Type B pancreatic cell (in vitro differentiated cells): ENCODE measurements at regions not wholly inside any gene's neighbourhood (a gene's known extent, or its start where the extent isn't known, plus 50 kb on each side); places are given as distances from the start of the nearest gene placed in this dataset.

ENCODE experiments used
- DNase-seq: peaks from one replicate; pipeline ENCODE4 v3.0.0; 2021; ENCODE audit warnings: mixed read lengths; ENCODE audit not compliant: unreplicated experiment; ENCODE audit errors: extremely low spot score
- H3K27ac Mint-ChIP-seq: 2 replicates; pipeline ENCODE4 v1.8.0; 2021; ENCODE audit warnings: mild to moderate bottlenecking, mixed read lengths
- H3K27me3 Mint-ChIP-seq: 2 replicates; pipeline ENCODE4 v1.8.0; 2021; ENCODE audit warnings: mixed read lengths
- H3K36me3 Mint-ChIP-seq: 2 replicates; pipeline ENCODE4 v1.8.0; 2021; ENCODE audit warnings: mixed read lengths
- H3K4me1 Mint-ChIP-seq: one replicate; pipeline ENCODE4 v1.8.0; 2021; ENCODE audit warnings: mixed read lengths; ENCODE audit not compliant: unreplicated experiment
- H3K4me3 Mint-ChIP-seq: 2 replicates; pipeline ENCODE4 v1.8.0; 2021; ENCODE audit warnings: mild to moderate bottlenecking, mixed read lengths
- H3K9me3 Mint-ChIP-seq: 2 replicates; pipeline ENCODE4 v1.8.0; 2021; ENCODE audit warnings: mixed read lengths
- TF ChIP-seq, protein P1 (sequence below): fragments of 200-600 bp; sonication (generic); conservative IDR thresholded peaks from 2 replicates; pipeline ENCODE4 v1.5.0; 2021; ENCODE audit warnings: antibody characterized with exemption, mild to moderate bottlenecking

DNA sequence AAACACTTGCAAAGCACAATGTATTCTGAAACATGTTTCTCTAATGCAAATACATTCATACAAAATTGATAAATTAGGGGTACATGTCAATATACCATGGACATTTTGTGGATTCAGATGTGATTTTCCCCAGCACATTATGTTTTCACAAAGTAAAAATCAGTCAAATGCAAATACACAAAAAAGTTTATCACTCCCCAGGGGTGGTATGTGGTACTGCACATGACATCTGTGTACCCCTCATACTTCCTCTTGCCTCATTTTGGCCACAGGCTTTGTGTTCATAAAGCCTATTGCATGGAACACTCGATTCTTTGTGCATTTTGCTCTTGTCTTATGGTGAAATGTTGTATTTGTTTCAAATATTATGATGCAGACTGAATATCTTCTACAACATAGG lies 116.8 kb upstream of the PDE4D start:
- H3K36me3 Mint-ChIP-seq, result no peaks in the 10 kb centered on the region
- peaks cover 13% of the 10 kb centered on the region for H3K4me1 Mint-ChIP-seq
- DNase-seq, result no peak
- H3K27ac Mint-ChIP-seq, result no peak overlapping the region
- peaks cover 4% of the 10 kb centered on the region for H3K9me3 Mint-ChIP-seq
- TF ChIP-seq, protein P1, sequence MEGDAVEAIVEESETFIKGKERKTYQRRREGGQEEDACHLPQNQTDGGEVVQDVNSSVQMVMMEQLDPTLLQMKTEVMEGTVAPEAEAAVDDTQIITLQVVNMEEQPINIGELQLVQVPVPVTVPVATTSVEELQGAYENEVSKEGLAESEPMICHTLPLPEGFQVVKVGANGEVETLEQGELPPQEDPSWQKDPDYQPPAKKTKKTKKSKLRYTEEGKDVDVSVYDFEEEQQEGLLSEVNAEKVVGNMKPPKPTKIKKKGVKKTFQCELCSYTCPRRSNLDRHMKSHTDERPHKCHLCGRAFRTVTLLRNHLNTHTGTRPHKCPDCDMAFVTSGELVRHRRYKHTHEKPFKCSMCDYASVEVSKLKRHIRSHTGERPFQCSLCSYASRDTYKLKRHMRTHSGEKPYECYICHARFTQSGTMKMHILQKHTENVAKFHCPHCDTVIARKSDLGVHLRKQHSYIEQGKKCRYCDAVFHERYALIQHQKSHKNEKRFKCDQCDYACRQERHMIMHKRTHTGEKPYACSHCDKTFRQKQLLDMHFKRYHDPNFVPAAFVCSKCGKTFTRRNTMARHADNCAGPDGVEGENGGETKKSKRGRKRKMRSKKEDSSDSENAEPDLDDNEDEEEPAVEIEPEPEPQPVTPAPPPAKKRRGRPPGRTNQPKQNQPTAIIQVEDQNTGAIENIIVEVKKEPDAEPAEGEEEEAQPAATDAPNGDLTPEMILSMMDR, result peak; percentile 70
- H3K4me3 Mint-ChIP-seq, result no peak overlapping the region
- H3K27me3 Mint-ChIP-seq, result no peaks in the 10 kb centered on the region

DNA sequence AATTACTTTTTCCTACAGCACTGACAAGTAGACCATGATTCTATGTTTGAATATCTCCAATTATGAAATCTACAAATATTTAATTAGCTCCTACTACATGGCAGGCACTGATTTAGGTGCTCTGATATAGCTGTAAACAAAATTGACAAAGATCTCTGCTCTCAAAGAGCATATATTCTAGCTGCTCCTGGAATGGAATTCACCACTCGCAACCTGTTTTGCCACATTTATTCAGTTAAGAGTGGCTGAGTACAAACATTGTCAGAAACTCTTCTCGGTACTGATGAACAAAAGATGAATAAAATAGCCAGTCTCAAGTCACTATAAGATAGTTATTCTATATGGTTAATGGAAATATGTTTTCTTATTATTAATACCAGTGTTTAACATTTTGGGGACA lies 114.2 kb upstream of the PDE4D start:
- Mint-ChIP-seq H3K27ac (peak overlapping the region; percentile 36), H3K4me1 (peaks cover 13% of the 10 kb centered on the region), H3K4me3 (peak overlapping the region; percentile 15), H3K9me3 (no peaks in the 10 kb centered on the region), H3K27me3 (no peaks in the 10 kb centered on the region), H3K36me3 (no peaks in the 10 kb centered on the region)
- DNase-seq, result no peak
- TF ChIP-seq, protein P1, result no peak

DNA sequence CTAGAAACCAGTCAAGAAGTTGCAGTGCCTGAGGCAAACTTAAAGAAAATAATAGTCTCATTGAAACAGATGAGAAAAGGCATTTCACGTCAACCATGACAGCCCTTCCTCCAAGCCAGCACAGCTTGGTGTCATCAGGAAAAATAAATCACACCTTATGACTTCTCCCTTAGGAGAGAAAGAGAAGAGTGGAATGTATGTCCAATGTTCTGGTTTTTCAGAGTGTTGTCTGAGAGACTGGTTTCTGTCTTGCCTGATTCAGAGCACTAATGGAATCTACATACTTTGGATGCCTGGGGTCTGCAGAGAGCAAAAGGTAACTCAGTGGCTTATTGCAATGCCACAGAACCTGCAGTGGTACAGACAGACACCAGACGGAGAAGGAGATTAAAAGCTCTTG lies 105.5 kb upstream of the PDE4D start:
- Mint-ChIP-seq H3K9me3 (peaks cover 4% of the 10 kb centered on the region), H3K4me3 (peak overlapping the region; percentile 76), H3K27me3 (no peaks in the 10 kb centered on the region), H3K36me3 (peaks cover 3% of the 10 kb centered on the region), H3K27ac (peak overlapping the region; percentile 80), H3K4me1 (peaks cover 10% of the 10 kb centered on the region)
- TF ChIP-seq, protein P1, result no peak
- no peak for DNase-seq

DNA sequence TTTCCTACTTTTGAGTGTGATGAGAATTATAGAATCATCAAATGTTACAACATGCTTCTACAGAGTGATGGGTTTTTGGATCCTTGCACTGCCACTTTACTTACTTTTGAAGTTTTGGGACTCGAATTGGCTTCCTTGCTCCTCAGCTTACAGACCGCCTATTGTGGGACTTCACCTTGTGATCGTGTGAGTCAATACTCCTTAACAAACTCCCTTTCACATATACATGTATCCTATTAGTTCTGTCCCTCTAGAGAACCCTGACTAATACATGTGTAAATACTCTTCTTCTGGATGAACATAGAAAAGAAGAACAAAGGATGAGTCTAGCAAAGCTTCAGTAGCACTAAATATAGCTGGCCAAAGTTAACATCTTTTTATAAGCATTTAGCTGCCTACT lies 98.7 kb upstream of the PDE4D start:
- no peak overlapping the region for H3K4me3 Mint-ChIP-seq
- no peak for DNase-seq
- H3K36me3 Mint-ChIP-seq, result no peaks in the 10 kb centered on the region
- H3K27me3 Mint-ChIP-seq, result no peaks in the 10 kb centered on the region
- TF ChIP-seq, protein P1, result no peak
- no peaks in the 10 kb centered on the region for H3K9me3 Mint-ChIP-seq
- H3K4me1 Mint-ChIP-seq, result peaks cover 5% of the 10 kb centered on the region
- H3K27ac Mint-ChIP-seq, result no peak overlapping the region

DNA sequence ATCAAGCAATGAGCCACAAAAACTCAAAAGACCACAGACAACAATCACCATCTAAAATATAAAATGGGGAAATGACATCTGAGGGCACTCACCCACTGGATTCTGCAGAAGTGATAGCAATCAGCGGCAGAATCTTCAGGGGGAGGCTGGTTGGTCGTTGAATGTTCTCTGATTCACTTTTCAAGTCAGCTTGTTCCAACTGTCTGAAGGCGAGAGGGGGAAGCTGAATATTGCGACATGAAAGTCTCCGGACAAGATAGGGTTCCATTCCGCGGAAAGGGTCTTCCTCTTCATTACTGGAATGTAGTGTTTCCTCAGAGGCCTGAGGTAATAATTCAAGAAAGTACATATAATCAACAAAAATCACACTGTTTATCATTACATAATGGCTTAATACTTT lies 94.9 kb upstream of the PDE4D start:
- TF ChIP-seq, protein P1, result no peak
- H3K27me3 Mint-ChIP-seq, result no peaks in the 10 kb centered on the region
- no peak overlapping the region for H3K4me3 Mint-ChIP-seq
- H3K36me3 Mint-ChIP-seq, result peaks cover 1% of the 10 kb centered on the region
- H3K27ac Mint-ChIP-seq, result no peak overlapping the region
- DNase-seq, result no peak
- no peaks in the 10 kb centered on the region for H3K9me3 Mint-ChIP-seq
- no peaks in the 10 kb centered on the region for H3K4me1 Mint-ChIP-seq

DNA sequence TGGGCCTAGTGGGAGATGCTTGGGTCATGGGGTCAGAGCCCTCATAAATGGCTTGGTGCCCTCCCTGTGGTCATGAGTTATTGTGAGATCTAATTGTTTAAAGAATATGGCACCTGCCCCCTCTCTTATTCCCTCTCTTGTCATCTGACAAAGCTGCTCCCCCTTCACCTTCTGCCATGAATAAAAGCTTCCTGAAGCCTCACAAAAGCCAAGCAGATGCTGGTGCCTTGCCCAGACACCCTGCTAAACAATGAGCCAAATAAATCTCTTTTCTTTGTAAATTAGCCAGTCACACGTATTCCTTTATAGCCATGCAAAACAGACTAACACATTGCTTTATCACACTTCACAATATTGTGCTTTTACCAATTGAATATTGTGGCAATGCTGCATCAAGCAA lies 82.8 kb upstream of the PDE4D start:
- Mint-ChIP-seq H3K27me3 (no peaks in the 10 kb centered on the region), H3K36me3 (no peaks in the 10 kb centered on the region), H3K4me3 (no peak overlapping the region), H3K27ac (no peak overlapping the region), H3K9me3 (no peaks in the 10 kb centered on the region), H3K4me1 (no peaks in the 10 kb centered on the region)
- DNase-seq, result no peak
- TF ChIP-seq, protein P1, result no peak
